ENCODE measurements at regions not wholly inside any gene's neighbourhood (a gene's known extent, or its start where the extent isn't known, plus 50 kb on each side); places are given as distances from the start of the nearest gene placed in this dataset.
A peak's percentile ranks its signal among the peaks of the same experiment; 100 is the strongest.

DNA sequence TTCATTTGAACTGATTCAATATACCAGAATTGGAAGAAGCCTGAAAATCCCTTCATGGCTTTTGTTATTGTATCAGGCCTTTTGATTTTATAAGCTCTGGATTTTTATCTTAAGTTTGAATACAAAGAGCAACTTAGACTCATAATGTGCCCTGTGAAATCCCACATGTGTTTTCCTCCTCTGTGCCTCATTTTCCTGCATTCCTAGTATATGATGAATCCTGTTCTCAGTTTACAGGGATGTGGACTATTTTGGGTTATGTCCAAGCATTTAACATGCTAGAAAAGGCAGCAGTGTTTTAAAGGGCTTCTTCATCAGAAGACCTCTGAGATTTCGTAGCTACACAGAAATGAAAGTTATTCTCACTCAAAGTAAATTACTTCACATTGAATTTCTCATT lies 455.0 kb downstream of the RFPL4B start:
- TF ChIP-seq, protein P1, sequence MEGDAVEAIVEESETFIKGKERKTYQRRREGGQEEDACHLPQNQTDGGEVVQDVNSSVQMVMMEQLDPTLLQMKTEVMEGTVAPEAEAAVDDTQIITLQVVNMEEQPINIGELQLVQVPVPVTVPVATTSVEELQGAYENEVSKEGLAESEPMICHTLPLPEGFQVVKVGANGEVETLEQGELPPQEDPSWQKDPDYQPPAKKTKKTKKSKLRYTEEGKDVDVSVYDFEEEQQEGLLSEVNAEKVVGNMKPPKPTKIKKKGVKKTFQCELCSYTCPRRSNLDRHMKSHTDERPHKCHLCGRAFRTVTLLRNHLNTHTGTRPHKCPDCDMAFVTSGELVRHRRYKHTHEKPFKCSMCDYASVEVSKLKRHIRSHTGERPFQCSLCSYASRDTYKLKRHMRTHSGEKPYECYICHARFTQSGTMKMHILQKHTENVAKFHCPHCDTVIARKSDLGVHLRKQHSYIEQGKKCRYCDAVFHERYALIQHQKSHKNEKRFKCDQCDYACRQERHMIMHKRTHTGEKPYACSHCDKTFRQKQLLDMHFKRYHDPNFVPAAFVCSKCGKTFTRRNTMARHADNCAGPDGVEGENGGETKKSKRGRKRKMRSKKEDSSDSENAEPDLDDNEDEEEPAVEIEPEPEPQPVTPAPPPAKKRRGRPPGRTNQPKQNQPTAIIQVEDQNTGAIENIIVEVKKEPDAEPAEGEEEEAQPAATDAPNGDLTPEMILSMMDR (IDR thresholded peaks at IDR 0.05; ENCODE audit: low read depth, low read length), result no peak
- 0 out of 2 replicates have a peak overlapping the region, but pooled peaks have one; percentile 5 for H3K4me3 ChIP-seq (ENCODE audit: low read depth, low read length)

DNA sequence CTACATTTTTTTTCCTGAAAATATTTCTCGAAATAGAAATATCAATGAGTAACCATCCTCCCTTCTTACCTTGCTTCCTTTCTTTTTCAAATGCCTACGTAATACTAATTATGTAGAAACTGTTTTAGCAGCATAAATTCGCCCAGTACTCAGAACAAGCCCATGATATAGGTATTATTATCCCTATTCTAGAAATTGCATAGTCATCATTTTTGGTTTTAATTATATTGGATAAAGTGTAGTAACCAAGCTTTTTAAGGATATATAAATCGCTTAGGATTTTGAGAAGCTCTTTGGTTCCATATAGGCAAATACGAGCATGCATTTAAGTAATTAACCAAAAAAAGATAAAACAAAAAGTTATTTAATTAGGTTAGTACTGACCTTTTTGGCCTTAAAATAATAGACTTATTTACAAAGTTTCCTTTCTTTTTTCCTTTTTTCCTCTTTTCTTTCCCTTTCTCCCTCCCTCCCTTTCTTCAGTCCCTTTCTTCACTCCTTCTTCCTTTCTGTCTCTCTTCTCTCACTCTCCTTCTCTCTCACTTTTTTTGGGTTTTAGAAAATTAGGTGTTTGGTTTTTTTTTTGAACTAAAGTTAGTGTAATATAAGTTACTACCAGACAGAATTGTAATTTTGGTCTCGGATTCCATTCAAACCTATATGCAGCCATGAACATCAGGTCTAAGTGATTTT lies 457.7 kb downstream of the RFPL4B start:
- no peak overlapping the region for H3K4me3 ChIP-seq (ENCODE audit: low read depth, low read length)
- TF ChIP-seq, protein P1 (IDR thresholded peaks at IDR 0.05; ENCODE audit: low read depth, low read length), result no peak

DNA sequence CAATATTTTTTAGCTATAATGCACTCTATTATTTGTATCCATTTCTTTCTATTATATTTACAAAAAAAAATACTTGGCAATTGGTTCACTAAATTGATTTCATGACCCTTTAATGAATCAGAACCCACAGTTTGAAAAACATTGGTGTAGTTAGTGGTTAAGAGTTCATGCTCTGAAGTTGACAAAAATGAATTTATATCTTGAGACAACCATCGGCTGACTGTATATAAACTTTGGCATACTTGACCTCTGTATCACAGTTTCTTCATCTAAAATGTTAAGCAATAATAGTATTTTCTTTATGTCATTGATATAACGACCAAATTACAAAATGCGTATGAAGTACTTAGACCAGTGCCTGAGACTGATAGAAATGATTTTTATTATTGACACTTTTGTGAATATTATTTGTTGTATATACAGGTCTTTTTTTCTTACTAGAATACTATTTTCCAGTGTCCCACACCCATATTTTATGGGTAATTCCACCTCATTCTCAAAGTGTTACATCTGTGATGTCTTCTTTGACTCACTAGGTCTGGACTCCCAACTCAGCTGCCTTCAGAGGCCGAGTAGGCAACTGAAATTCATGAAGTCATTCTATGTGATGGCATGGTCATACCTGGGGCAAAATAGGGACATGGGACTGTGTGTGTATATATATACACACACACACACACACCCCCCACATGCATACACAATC lies 459.2 kb downstream of the RFPL4B start:
- no peak overlapping the region for H3K4me3 ChIP-seq (ENCODE audit: low read depth, low read length)
- TF ChIP-seq, protein P1 (IDR thresholded peaks at IDR 0.05; ENCODE audit: low read depth, low read length), result no peak

DNA sequence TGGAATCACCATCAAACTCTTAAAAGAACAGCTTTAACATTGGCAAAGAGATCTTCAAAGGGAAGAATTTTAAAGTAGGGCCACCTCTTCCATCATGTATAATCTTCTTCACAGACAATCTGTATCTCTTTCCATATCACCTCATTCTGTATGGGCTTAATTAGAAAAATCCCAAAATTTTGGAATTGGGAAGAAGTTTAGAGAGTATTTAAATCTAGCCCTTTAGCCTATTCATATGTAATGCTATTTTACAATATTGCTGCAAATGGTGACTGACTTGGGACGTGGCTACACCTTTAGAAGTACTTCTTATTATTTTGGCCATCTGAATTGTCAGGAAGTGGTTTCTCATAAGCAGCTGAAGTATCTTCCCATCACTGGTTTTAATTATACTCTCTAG lies 474.3 kb downstream of the RFPL4B start:
- TF ChIP-seq, protein P1 (IDR thresholded peaks at IDR 0.05; ENCODE audit: low read depth, low read length), result no peak
- no peak overlapping the region for H3K4me3 ChIP-seq (ENCODE audit: low read depth, low read length)

GRCh38 chr6:112822769-112823168 lies 475.6 kb downstream of the RFPL4B start:
- TF ChIP-seq, protein P1 (IDR thresholded peaks at IDR 0.05; ENCODE audit: low read depth, low read length), result no peak
- no peak overlapping the region for H3K4me3 ChIP-seq (ENCODE audit: low read depth, low read length)

DNA sequence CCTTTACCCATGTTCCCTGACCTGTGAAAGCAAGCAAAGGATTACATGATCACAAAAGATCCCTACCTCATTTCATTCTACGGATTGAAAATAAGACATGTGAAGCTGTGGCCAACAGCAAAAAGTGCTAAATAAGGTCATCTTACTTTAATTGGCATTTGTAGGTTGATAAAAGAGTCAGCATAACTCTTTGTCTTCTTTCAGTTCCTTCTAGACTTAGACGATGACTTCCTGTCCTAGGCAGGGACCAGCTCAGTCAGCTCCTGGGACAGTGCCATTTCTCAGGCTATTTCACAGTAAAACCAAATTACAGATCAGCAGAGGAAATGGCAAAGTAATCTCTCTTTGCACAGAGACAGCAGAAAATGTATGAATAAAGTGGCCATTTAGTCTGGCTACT lies 480.7 kb downstream of the RFPL4B start:
- TF ChIP-seq, protein P1 (IDR thresholded peaks at IDR 0.05; ENCODE audit: low read depth, low read length), result no peak
- no peak overlapping the region for H3K4me3 ChIP-seq (ENCODE audit: low read depth, low read length)

- TF ChIP-seq, protein P1 (IDR thresholded peaks at IDR 0.05; ENCODE audit: low read depth, low read length), result no peak
- no peak overlapping the region for H3K4me3 ChIP-seq (ENCODE audit: low read depth, low read length)
These were observed 483.9 kb downstream of the RFPL4B start for GRCh38 chr6:112831022-112831421.
